SK-N-SH (cell line): ENCODE measurements at regions not wholly inside any gene's neighbourhood (a gene's known extent, or its start where the extent isn't known, plus 50 kb on each side); places are given as distances from the start of the nearest gene placed in this dataset.
"Not testable (repeated sequence)": the region's sequence is repeated elsewhere in the genome, so short reads cannot be mapped to it uniquely, and the experiment has no call there.

Source experiments
- CTCF ChIA-PET: fragments of 300-600, 350-600 bp; formaldehyde crosslinking; extraction: SDS; loops from one replicate; lab custom pipeline; 2021; lab: Yijun Ruan, JAX
- POLR2A ChIA-PET: fragments of 350-600 bp; sonication (Branson Sonifier 250); formaldehyde crosslinking; extraction: SDS; loops from one replicate; lab custom pipeline; 2020; ENCODE audit warnings: antibody characterized with exemption, inconsistent platforms; lab: Yijun Ruan, JAX
- DNase-seq: peaks from one replicate; pipeline ENCODE4 v3.0.0; 2012
- H2AFZ ChIP-seq: fragments of 200-600 bp; sonication (generic); 2 replicates; pipeline ENCODE4 v1.8.1; 2016; ENCODE audit warnings: antibody characterized with exemption, mild to moderate bottlenecking, low read depth
- H3F3A ChIP-seq: fragments of 200-600 bp; sonication (generic); replicated peaks from 2 replicates; pipeline ENCODE3; 2016; ENCODE audit warnings: antibody characterized with exemption, mild to moderate bottlenecking; ENCODE audit not compliant: insufficient read depth
- H3K27ac ChIP-seq, 2 experiments: fragments of 200-500 bp in 1 of 2; fragments of 200-600 bp in 1 of 2; sonication (Bioruptor generic) in 1 of 2; sonication (generic), shearing (Covaris generic) in 1 of 2; 2 replicates each; pipeline versions ENCODE4 v1.5.1 to v1.6.1; 2014 to 2016; ENCODE audit warnings: low read depth in 2 of 2, inconsistent platforms in 1 of 2, low read length in 1 of 2, mild to moderate bottlenecking in 1 of 2, mixed read lengths in 1 of 2
- H3K27me3 ChIP-seq: fragments of 200-600 bp; sonication (generic), shearing (Covaris generic); 2 replicates; pipeline ENCODE4 v1.6.1; 2016; ENCODE audit warnings: mixed run types; ENCODE audit not compliant: insufficient read depth
- H3K36me3 ChIP-seq, 2 experiments: fragments of 200-500 bp in 1 of 2; fragments of 200-600 bp in 1 of 2; sonication (Bioruptor generic) in 1 of 2; sonication (generic) in 1 of 2; replicated peaks in 1 of 2; 2 replicates each; pipeline versions ENCODE3 to v1.5.1; 2014 to 2016; ENCODE audit warnings: low read length in 1 of 2, mild to moderate bottlenecking in 1 of 2; ENCODE audit not compliant: insufficient read depth in 2 of 2, control insufficient read depth in 1 of 2
- H3K4me1 ChIP-seq, 2 experiments: fragments of 200-500 bp in 1 of 2; fragments of 200-600 bp in 1 of 2; sonication (Bioruptor generic) in 1 of 2; sonication (generic), shearing (Covaris generic) in 1 of 2; 2 replicates each; pipeline versions ENCODE4 v1.5.1 to v1.6.1; 2014 to 2016; ENCODE audit warnings: low read depth in 1 of 2, low read length in 1 of 2, mixed run types in 1 of 2; ENCODE audit not compliant: insufficient read depth in 2 of 2, control insufficient read depth in 1 of 2
- H3K4me2 ChIP-seq: fragments of 200-600 bp; sonication (generic), shearing (Covaris generic); 2 replicates; pipeline ENCODE4 v1.6.1; 2017; ENCODE audit warnings: mixed run types
- H3K4me3 ChIP-seq, 2 experiments: fragments of 200-500 bp in 1 of 2; fragments of 200-600 bp in 1 of 2; sonication (Bioruptor generic) in 1 of 2; sonication (generic), shearing (Covaris generic) in 1 of 2; 2 replicates each; pipeline versions ENCODE4 v1.5.1 to v1.8.1; 2014 to 2016; ENCODE audit warnings: low read depth in 2 of 2, inconsistent platforms in 1 of 2, low read length in 1 of 2, mild to moderate bottlenecking in 1 of 2, mixed read lengths in 1 of 2, moderate library complexity in 1 of 2
- H3K79me2 ChIP-seq: fragments of 200-600 bp; sonication (generic); 2 replicates; pipeline ENCODE4 v1.8.1; 2017; ENCODE audit warnings: mild to moderate bottlenecking; ENCODE audit not compliant: insufficient read depth
- H3K9ac ChIP-seq: fragments of 200-600 bp; sonication (generic); 2 replicates; pipeline ENCODE4 v1.6.1; 2017; ENCODE audit warnings: mixed run types
- H3K9me2 ChIP-seq: fragments of 200-600 bp; sonication (generic); 2 replicates; pipeline ENCODE4 v1.6.1; 2017; ENCODE audit warnings: mixed run types
- H3K9me3 ChIP-seq: fragments of 200-600 bp; sonication (generic); 2 replicates; pipeline ENCODE4 v1.6.1; 2017; ENCODE audit warnings: mixed run types, mild to moderate bottlenecking, moderate library complexity
- H4K20me1 ChIP-seq: fragments of 200-600 bp; sonication (generic); 2 replicates; pipeline ENCODE4 v1.6.1; 2017; ENCODE audit warnings: mild to moderate bottlenecking, mixed run types; ENCODE audit not compliant: insufficient read depth
- FOXJ3 ChIP-seq: sonication (generic); formaldehyde crosslinking; IDR thresholded peaks from 2 replicates; pipeline ENCODE4 v1.5.1; 2020; ENCODE audit warnings: mild to moderate bottlenecking, missing genetic modification reagents
- JUND ChIP-seq: IDR thresholded peaks from 2 replicates; pipeline ENCODE4 v1.4.0; 2012
- MXI1 ChIP-seq: IDR thresholded peaks from 2 replicates; pipeline ENCODE4 v1.6.1; 2012; ENCODE audit warnings: mild to moderate bottlenecking, low read depth, low read length, improper control_type of control experiment
- TEAD4 ChIP-seq: IDR thresholded peaks from 2 replicates; pipeline ENCODE4 v1.4.0; 2012; ENCODE audit warnings: mild to moderate bottlenecking, borderline replicate concordance; ENCODE audit not compliant: insufficient read depth
- WGBS: methylation state at CpG from one replicate; pipeline ENCODE4 v1.1.6; 2017; ENCODE audit warnings: low lambda C conversion rate; 5-methylcytosine and 5-hydroxymethylcytosine counted together
- TF ChIP-seq, protein P1 (sequence below): IDR thresholded peaks from 2 replicates; pipeline ENCODE4 v1.4.0; 2012; ENCODE audit warnings: low read depth, borderline replicate concordance
- TF ChIP-seq, protein P2 (sequence below): fragments of 150-350 bp; IDR thresholded peaks from 2 replicates; pipeline ENCODE4 v1.6.1; 2017; ENCODE audit warnings: antibody characterized with exemption, low read length, low read depth, borderline replicate concordance
- TF ChIP-seq, protein P3 (sequence below): fragments of 150-350 bp; IDR thresholded peaks from 2 replicates; pipeline ENCODE4 v1.6.1; 2016; ENCODE audit warnings: mild to moderate bottlenecking, low read depth, low read length

DNA sequence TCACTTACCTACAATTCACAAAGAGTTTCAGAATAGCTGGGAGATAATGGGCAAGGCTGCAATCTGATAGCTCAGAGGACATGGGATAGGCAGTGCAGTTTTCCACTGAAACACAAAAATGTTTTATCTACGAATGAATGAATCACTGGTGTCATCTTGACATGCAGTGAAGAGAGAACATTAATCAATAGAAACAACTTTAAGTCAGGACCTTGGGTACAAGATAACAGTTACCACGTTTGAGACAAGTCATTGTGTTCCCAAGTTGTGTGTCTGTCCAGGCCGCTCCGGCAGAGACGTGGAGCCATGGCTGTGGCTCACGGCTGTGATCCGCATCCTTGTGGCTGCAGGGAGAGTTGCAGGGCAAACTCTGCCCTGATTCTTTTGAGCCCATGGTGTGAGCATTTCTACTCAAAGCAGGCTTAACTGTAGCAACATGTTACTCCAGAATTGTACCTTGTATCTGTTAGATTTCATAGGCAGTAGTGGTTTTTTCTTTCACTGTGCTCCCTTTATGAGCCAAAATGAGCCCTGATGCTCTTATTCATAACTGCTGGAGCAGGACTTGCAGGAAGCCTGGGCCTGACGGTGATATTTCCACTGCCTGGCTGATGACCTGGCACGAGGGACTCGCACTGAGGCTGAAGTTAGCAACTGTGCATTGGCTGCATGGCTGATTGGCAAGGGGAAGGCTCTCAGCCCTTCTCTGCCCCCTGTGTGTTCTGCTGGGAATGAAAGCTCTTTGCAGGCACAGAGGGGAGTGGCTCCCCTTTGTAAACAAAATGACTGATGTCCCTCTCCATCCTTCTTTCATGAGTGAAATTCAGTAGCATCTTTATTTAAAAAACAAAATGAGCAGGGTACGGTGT is 465.2 kb downstream of the AJAP1 start:
- Histone ChIP-seq H3K27ac (no peak overlapping the region), H2AFZ (no peak overlapping the region), H3K27me3 (no peaks in the 10 kb centered on the region), H3K9me3 (no peaks in the 10 kb centered on the region), H3F3A (no peaks in the 10 kb centered on the region), H3K4me2 (no peak overlapping the region), H3K9me2 (no peaks in the 10 kb centered on the region)
- WGBS: 43% methylated on average over 10 of the region's 11 CpGs
- POLR2A ChIA-PET: no interaction called here
- TF ChIP-seq, protein P1, sequence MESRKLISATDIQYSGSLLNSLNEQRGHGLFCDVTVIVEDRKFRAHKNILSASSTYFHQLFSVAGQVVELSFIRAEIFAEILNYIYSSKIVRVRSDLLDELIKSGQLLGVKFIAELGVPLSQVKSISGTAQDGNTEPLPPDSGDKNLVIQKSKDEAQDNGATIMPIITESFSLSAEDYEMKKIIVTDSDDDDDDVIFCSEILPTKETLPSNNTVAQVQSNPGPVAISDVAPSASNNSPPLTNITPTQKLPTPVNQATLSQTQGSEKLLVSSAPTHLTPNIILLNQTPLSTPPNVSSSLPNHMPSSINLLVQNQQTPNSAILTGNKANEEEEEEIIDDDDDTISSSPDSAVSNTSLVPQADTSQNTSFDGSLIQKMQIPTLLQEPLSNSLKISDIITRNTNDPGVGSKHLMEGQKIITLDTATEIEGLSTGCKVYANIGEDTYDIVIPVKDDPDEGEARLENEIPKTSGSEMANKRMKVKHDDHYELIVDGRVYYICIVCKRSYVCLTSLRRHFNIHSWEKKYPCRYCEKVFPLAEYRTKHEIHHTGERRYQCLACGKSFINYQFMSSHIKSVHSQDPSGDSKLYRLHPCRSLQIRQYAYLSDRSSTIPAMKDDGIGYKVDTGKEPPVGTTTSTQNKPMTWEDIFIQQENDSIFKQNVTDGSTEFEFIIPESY: no peak
- TF ChIP-seq TEAD4 (no peak), FOXJ3 (CRISPR knock-in tag) (no peak), JUND (no peak), MXI1 (no peak)
- TF ChIP-seq, protein P2, sequence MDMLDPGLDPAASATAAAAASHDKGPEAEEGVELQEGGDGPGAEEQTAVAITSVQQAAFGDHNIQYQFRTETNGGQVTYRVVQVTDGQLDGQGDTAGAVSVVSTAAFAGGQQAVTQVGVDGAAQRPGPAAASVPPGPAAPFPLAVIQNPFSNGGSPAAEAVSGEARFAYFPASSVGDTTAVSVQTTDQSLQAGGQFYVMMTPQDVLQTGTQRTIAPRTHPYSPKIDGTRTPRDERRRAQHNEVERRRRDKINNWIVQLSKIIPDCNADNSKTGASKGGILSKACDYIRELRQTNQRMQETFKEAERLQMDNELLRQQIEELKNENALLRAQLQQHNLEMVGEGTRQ: no peak
- TF ChIP-seq, protein P3, sequence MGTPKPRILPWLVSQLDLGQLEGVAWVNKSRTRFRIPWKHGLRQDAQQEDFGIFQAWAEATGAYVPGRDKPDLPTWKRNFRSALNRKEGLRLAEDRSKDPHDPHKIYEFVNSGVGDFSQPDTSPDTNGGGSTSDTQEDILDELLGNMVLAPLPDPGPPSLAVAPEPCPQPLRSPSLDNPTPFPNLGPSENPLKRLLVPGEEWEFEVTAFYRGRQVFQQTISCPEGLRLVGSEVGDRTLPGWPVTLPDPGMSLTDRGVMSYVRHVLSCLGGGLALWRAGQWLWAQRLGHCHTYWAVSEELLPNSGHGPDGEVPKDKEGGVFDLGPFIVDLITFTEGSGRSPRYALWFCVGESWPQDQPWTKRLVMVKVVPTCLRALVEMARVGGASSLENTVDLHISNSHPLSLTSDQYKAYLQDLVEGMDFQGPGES: no peak
- TF ChIP-seq, all 33 proteins: peak for 0
- Histone ChIP-seq H4K20me1 (no peaks in the 10 kb centered on the region), H3K36me3 (no peaks in the 10 kb centered on the region), H3K4me3 (no peak overlapping the region), H3K79me2 (no peaks in the 10 kb centered on the region), H3K9ac (no peak overlapping the region), H3K4me1 (no peaks in the 10 kb centered on the region)
- CTCF ChIA-PET: interaction anchor here (0.6 to 1.1 kb wide), 3 partner anchors 10 to 851 kb away, joined by 3 to 4 read pairs (median 3); no protein-coding TSS in a partner anchor
- no peak for DNase-seq

DNA sequence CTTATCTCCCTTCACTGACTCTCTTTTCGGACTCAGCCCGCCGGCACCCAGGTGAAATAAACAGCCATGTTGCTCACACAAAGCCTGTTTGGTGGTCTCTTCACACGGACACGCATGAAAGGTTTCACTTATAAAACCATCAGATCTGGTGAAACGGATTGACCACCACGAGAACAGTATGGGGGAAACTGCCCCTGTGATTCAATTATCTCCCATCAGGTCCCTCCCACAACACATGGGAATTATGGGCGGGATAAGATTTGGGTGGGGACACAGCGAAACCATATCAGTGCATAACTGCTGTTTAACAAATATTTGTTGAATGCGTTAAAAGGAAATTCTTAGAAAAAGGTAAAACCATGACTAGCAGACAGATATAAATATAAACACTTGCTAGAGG is 464.4 kb downstream of the AJAP1 start:
- H3K79me2 ChIP-seq, H3K9me2 ChIP-seq, H3K36me3 ChIP-seq, H3K4me1 ChIP-seq, H4K20me1 ChIP-seq, H3F3A ChIP-seq, H3K4me3 ChIP-seq, H3K4me2 ChIP-seq, H3K27ac ChIP-seq, H3K27me3 ChIP-seq, H3K9ac ChIP-seq, H2AFZ ChIP-seq, POLR2A ChIA-PET, H3K9me3 ChIP-seq, DNase-seq: not testable (repeated sequence)
- CTCF ChIA-PET: interaction anchor here (0.9 kb wide), 1 partner anchor 12 kb away, joined by 3 read pairs; no protein-coding TSS in a partner anchor
- 40% methylated on average over 10 of the region's 10 CpGs for WGBS

DNA sequence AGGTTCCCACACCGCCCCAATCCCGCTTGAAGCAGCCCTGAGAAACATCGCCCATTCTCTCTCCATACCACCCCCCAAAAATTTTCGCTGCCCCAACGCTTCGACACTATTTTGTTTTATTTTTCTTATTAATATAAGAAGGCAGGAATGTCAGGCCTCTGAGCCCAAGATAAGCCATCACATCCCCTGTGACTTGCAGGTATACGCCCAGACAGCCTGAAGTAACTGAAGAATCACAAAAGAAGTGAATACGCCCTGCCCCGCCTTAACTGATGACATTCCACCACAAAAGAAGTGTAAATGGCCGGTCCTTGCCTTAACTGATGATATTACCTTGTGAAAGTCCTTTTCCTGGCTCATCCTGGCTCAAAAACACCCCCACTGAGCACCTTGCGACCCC is 463.9 kb downstream of the AJAP1 start:
- H3K27ac ChIP-seq, H3K4me2 ChIP-seq, H3K79me2 ChIP-seq, H3F3A ChIP-seq, H3K4me3 ChIP-seq, H3K27me3 ChIP-seq, H2AFZ ChIP-seq, CTCF ChIA-PET, DNase-seq, H3K4me1 ChIP-seq, H3K9me3 ChIP-seq, POLR2A ChIA-PET, H3K9ac ChIP-seq, H4K20me1 ChIP-seq, H3K9me2 ChIP-seq, H3K36me3 ChIP-seq: not testable (repeated sequence)
- 39% methylated on average over 10 of the region's 11 CpGs for WGBS
